Progenitor cell of endocrine pancreas (in vitro differentiated cells): ENCODE measurements at regions not wholly inside any gene's neighbourhood (a gene's known extent, or its start where the extent isn't known, plus 50 kb on each side); places are given as distances from the start of the nearest gene placed in this dataset.

Experiments used
- DNase-seq: peaks from one replicate; pipeline ENCODE4 v3.0.0; 2021; ENCODE audit warnings: low spot score; ENCODE audit not compliant: unreplicated experiment
- H3K27ac Mint-ChIP-seq: 2 replicates; pipeline ENCODE4 v1.8.0; 2021; ENCODE audit warnings: mild to moderate bottlenecking, moderate library complexity, mixed read lengths
- H3K27me3 Mint-ChIP-seq: 2 replicates; pipeline ENCODE4 v1.8.0; 2021; ENCODE audit warnings: mixed read lengths
- H3K36me3 Mint-ChIP-seq: 2 replicates; pipeline ENCODE4 v1.8.0; 2022; ENCODE audit warnings: mixed read lengths; ENCODE audit not compliant: insufficient read depth
- H3K4me1 Mint-ChIP-seq: 2 replicates; pipeline ENCODE4 v1.8.0; 2021; ENCODE audit warnings: low read depth, mixed read lengths
- H3K4me3 Mint-ChIP-seq: 2 replicates; pipeline ENCODE4 v1.8.0; 2021; ENCODE audit warnings: low read depth, mild to moderate bottlenecking, moderate library complexity, mixed read lengths
- H3K9me3 Mint-ChIP-seq: 2 replicates; pipeline ENCODE4 v1.8.0; 2021; ENCODE audit warnings: low read depth, mixed read lengths
- CTCF ChIP-seq: fragments of 200-600 bp; sonication (generic); IDR thresholded peaks from one replicate; pipeline ENCODE4 v1.5.0; 2021; ENCODE audit warnings: antibody characterized with exemption, mild to moderate bottlenecking; ENCODE audit not compliant: unreplicated experiment

- H3K4me3 Mint-ChIP-seq, result no peak overlapping the region
- no peaks in the 10 kb centered on the region for H3K36me3 Mint-ChIP-seq
- H3K9me3 Mint-ChIP-seq, result no peaks in the 10 kb centered on the region
- peak overlapping the region; percentile 82 for H3K27ac Mint-ChIP-seq
- no peak for TF ChIP-seq CTCF
- H3K27me3 Mint-ChIP-seq, result peaks cover 3% of the 10 kb centered on the region
- H3K4me1 Mint-ChIP-seq, result peaks cover 21% of the 10 kb centered on the region
- DNase-seq, result no peak
Measured at GRCh38 chr17:74148901-74149596, 54.4 kb upstream of the RPL38 start.

- Mint-ChIP-seq H3K4me1 (peaks cover 21% of the 10 kb centered on the region), H3K27ac (peak overlapping the region; percentile 97), H3K27me3 (peaks cover 6% of the 10 kb centered on the region), H3K4me3 (no peak overlapping the region), H3K36me3 (no peaks in the 10 kb centered on the region), H3K9me3 (no peaks in the 10 kb centered on the region)
- no peak for DNase-seq
- no peak for TF ChIP-seq CTCF
Measured at GRCh38 chr17:74149597-74150427, 53.7 kb upstream of the RPL38 start.

GRCh38 chr17:74150428-74151025, 53.0 kb upstream of the RPL38 start:
- no peaks in the 10 kb centered on the region for H3K36me3 Mint-ChIP-seq
- TF ChIP-seq CTCF, result no peak

GRCh38 chr17:74151551-74152315, 51.7 kb upstream of the RPL38 start:
- DNase-seq, result no peak
- no peak for TF ChIP-seq CTCF
- Mint-ChIP-seq H3K9me3 (no peaks in the 10 kb centered on the region), H3K4me3 (no peak overlapping the region), H3K27ac (no peak overlapping the region), H3K4me1 (peaks cover 21% of the 10 kb centered on the region), H3K36me3 (no peaks in the 10 kb centered on the region), H3K27me3 (peaks cover 6% of the 10 kb centered on the region)

More at GRCh38 chr17:74150428-74151025, 53.0 kb upstream of the RPL38 start:
- H3K27me3 Mint-ChIP-seq, result peaks cover 6% of the 10 kb centered on the region
- peak overlapping the region; percentile 21 for H3K4me3 Mint-ChIP-seq
- peaks cover 21% of the 10 kb centered on the region for H3K4me1 Mint-ChIP-seq
- H3K9me3 Mint-ChIP-seq, result no peaks in the 10 kb centered on the region
- peak overlapping the region; percentile 97 for H3K27ac Mint-ChIP-seq
- peak; percentile 45 for DNase-seq
